Posterior vena cava (tissue), 2 donors: ENCODE measurements at regions not wholly inside any gene's neighbourhood (a gene's known extent, or its start where the extent isn't known, plus 50 kb on each side); places are given as distances from the start of the nearest gene placed in this dataset.
"Not testable (repeated sequence)": the region's sequence is repeated elsewhere in the genome, so short reads cannot be mapped to it uniquely, and the experiment has no call there.

Experiments used
- DNase-seq: peaks from one replicate; pipeline ENCODE4 v3.0.0-alpha.2; 2020; ENCODE audit warnings: low spot score
- intact Hi-C, 2 donors: fragments of 100-400 bp; cut with DNase I; formaldehyde crosslinking; loops; one replicate each; pipeline versions ENCODE4 v1.14.1 to v1.14.2; 2022 to 2023
- donor health status: DM: yes; HTN: yes; CAD: no.
- donor health status: DM: yes; HTN: yes; CAD: no.

- DNase-seq, intact Hi-C loops: not testable (repeated sequence)
These were observed 71.9 kb upstream of the NDP start for GRCh38 chrX:44045106-44045505.

DNA sequence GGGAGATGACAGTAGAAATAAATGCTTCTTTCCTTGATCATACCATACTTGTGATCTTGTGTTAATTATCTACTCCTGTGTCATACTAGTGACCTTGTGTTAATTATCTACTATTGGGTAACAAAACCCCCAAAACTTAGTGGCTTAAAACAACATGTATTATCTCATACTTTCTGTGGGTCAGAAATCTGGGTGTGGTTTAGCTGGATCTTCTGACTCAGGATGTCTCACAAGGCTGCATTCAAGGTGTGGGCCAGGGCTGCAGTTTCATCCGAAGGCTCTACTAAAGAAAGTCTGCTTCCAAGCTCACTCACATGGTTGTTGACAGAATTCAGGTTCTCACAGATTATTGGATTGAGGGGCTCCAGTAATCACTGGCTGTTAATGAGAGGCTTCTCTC, 70.3 kb upstream of the NDP start:
- intact Hi-C loops = no loop called here
- DNase-seq = no peak

- intact Hi-C loops = no loop called here
- no peak for DNase-seq
These were observed 69.6 kb upstream of the NDP start for GRCh38 chrX:44042751-44043150.

- DNase-seq = no peak
- intact Hi-C loops = no loop called here
These were observed 68.9 kb upstream of the NDP start for GRCh38 chrX:44042116-44042515.

DNA sequence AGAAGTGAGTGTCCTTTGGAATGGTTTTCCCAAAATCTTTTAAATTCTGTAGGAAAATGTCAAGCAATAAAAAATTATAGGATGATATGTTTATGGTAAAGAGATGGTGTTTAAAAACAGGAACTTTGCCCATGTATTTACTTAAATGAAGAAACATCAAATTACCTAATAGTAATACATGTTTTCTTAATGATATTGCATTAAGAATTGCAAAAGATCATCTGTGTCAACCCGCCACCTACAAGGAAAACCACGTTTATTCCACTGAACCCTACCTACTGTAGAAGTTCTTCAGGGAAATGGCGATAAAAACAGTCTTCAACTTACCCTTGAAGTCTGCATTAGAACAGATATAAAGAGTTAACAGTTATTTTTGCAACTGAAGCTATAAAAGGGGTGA, 67.2 kb upstream of the NDP start:
- intact Hi-C loops = no loop called here
- no peak for DNase-seq

- intact Hi-C loops = no loop called here
- DNase-seq = no peak
These were observed 66.4 kb upstream of the NDP start for GRCh38 chrX:44039556-44039955.

- intact Hi-C loops = no loop called here
- no peak for DNase-seq
These were observed 63.1 kb upstream of the NDP start for GRCh38 chrX:44036336-44036735.

DNA sequence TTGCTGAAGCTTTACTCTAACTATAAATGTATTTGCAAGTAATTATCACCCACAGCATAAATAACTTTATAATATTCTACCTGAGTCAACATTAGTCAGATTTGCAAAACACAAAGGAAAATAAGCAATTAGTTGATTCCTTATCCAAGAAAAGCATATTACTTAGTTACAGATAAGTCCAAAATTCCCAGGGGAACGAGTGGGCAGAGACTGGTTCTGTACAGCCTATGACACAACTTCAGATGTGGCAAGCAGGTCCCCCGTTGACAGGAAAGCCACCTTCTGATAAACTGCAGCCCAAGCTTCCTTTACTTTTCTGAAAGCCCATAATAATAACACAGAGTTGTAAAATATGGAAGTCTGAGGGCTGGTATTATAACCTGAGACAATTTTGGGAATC, 62.4 kb upstream of the NDP start:
- intact Hi-C loops = no loop called here
- no peak for DNase-seq

GRCh38 chrX:44032479-44032878, 59.3 kb upstream of the NDP start:
- DNase-seq = no peak
- intact Hi-C loops = loop anchor here in 1 of 2 donors (5.0 kb wide), 2 partner anchors 980 to 1930 kb away; no protein-coding TSS in a partner anchor

GRCh38 chrX:44025555-44025954, 52.4 kb upstream of the NDP start:
- intact Hi-C loops = loop anchor here in 1 of 2 donors (10.0 kb wide), 1 partner anchor 61 kb away; no protein-coding TSS in a partner anchor
- no peak for DNase-seq
